HG03175 (cell line): ENCODE measurements at regions not wholly inside any gene's neighbourhood (a gene's known extent, or its start where the extent isn't known, plus 50 kb on each side); places are given as distances from the start of the nearest gene placed in this dataset.

Source experiments
- ATAC-seq: cut with Tn5 transposase; IDR thresholded peaks from one replicate; pipeline ENCODE4 v1.9.1; 2021; ENCODE audit warnings: mild to moderate bottlenecking, moderate library complexity; ENCODE audit not compliant: unreplicated experiment

DNA sequence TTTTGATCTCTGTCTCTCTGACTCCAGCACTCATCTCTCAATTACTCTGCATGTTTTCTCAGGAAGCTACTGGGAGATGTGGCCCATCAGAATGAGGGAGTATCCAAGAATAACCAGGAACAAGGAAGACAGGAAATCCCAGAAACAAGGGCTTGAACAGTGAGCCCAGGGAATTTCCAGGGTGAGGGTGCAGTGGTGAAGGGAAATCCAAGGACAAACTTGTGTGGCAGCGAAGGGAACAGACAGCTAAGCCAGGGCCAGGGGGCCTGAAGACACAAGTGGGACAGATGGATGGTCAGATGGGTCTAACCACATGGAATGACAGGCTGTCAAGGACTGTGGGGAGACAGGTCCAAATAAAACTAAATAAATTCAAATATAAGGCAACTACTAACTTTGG, 121.8 kb upstream of the ERRFI1 start:
- ATAC-seq = no peak

DNA sequence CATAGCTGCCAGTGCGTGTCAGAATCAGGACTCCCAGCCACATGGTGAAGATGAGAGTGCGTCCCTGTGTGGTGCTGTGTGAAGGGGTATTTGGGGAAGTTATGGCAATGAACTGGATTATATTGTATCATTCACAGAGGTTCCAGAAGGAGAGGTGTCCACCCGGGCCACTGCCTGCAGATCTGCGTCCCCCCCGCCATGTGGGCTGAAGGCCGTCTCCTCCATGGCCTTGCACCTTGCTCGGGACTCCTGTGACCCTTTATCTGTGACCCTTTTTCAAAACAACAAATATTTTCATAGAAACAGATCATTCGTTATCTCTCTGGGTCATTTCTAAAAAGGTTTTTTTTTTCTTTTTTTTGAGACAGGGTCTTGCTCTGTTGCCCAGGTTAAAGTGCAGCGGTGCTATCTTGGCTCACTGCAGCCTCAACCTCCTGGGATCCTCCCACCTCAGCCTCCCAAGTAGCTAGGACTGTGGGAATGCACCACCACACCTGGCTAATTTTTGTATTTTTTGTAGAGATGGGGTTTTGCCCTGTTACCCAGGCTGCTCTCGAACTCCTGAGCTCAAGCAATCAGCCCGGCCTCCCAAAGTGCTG, 120.2 kb upstream of the ERRFI1 start:
- ATAC-seq = no peak

DNA sequence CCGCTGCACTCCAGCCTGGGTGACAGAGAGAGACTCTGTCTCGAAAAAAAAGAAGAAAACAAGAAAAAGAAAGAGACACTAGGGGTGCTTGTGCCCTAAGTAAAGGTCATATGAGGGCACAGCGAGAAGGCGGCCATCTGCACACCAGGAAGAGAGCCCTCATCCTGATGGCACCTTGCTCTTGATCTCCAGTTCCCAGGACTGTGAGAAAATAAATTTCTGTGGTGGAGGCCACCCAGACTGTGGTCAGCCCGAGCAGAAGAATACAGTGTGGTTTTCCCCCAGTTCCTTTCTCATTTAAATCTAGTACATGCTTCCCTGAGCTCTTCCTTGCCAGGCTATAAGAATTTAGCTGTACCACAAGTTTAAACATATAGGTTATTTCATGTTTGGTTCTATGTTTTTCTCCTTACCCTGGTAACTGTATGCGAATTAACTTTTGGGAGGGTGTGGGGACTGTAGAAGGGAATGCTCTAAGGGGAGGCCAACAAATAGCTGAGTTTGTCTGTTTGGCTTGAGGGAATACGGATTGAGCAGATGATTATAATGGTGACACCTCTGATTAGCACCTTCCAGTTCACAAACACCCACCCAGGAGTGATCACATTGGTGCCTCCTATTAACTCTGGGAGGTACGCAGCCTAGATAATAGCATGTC, 119.6 kb upstream of the ERRFI1 start:
- no peak for ATAC-seq

DNA sequence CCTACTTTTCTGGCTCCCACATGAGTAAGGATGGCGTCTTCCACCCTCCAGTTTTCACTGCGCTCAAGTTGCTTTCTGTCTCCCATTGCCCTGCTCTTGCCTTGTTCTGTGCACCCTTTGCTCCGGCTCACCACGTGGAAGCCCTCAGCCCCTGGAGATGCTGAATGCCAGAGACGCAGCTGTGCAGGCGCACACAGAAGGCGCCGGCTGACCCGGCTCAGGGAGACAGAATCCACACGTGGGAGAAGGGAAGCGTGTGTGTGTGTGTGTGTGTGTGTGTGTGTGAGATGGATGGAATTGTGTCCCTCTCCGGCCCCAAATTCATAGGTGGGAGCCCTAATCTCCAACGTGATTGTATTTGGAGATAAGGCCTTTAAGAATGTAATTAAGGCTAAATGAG, 118.2 kb upstream of the ERRFI1 start:
- no peak for ATAC-seq

DNA sequence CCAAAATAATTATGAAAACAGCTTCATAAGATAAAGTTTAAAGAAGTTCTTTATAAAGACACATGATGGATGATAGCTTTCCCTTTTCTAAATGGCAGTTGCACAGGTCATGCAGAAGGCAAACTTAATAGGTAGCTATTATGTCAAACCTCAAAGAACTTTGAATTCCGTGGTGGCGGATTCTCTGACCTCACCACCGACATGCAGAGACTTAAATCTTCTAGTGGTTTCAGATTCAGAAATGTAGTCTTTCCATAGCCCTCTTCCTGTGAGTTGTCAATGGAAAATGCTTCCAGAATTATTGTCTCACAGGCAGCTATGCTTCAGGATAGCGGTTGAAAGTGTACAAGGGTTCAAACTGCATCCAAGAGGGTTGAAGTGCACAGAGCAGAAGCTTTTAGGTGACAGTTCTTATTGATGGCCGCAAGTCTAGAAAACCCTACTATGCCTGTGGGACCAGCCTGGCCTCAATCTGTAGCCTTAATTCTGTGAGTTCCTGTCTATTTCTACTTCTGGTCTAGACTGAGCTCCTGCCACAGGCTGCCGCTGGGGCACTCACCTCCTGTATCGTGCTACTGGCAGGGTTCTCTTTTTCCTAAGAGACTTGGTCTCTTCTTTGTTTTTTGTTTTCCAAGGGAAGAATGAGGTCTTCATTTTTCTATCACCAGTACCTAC, 117.0 kb upstream of the ERRFI1 start:
- no peak for ATAC-seq

DNA sequence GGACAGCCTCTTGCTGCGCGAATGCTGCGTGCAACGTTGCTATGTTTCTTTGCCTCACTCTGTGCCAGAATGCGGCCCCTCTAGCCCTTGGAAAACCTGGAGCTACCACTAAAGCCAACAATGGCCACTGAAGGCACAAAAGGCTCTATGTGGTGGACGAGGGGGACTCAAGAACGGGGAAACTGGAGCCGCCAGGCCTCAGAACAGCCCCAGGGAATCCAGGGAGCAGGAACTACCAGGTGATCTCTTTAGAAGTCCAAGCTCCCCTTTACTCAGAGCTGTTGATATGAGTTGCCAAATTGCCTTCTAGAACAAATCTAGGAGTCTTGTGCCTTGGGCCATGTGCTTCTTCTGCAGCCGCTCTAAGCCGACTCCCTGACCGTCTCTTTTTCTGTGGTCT, 113.8 kb upstream of the ERRFI1 start:
- ATAC-seq = no peak

DNA sequence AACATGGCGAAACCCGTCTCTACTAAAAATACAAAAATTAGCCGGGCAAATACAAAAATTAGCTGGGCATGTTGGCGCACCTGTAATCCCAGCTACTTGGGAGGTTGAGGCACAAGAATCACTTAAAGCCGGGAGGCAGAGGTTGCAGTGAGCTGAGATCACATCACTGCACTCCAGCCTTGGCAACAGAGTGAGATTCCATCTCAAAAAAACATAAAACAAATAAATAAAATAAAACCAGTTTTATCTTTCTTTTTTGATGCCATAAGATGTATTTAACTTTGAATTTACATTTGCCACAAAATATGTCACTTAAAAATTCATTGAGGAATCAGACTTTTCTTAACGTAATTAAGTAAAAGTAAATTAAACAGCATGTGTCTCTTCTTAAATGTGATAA, 113.3 kb upstream of the ERRFI1 start:
- no peak for ATAC-seq

DNA sequence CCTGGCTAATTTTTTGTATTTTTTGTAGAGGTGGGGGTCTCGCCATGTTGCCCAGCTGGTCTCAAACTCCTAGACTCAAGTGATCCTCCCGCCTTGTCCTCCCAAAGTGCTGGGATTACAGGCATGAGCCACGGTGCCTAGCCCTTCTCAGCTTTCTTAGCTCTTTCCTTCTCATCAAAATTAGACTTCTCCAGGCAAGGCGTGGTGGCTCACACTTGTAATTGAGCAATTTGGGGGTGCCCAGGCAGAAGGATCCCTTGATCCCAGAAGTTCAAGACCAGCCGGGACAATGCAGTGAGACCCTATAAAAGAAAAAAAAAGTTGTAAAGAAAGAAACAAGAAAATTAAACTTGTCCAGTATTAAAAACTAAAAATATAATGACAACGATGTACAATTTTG, 112.6 kb upstream of the ERRFI1 start:
- no peak for ATAC-seq

DNA sequence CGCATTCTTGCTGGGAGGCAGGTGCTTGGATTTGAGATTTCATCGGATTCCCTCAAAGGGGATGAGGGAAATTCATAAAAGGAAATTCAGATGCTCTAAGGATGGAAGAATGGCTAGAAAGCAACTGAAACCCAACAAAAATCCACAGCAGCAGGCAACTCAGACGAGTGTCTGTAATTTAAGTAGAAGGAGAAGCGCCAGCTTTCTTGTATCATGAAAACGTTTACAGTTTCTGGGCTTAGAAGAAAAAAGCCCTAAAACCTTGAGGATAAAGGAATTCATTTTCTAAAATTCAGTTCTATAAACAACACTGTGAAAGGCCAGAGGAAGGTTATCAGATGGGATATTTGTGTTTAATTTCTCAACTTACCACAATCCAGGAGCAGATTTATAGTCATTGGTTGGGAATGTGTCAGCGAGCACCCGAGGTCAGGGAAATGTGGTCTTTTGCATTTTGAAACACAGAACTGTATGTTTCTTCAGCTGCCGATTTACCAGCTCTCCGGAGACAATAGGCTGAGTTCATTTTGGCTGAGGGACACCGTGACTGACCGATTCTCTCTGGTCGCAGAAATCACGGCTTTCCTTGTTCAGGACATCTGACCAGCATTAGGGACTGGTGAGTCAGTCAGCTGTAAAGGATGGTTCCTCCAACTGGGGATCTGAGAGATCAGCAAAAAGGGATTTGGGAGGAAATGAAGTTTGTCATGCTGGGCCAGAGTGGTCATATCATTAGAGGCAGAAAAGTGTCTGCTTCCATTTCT, 111.6 kb upstream of the ERRFI1 start:
- no peak for ATAC-seq

DNA sequence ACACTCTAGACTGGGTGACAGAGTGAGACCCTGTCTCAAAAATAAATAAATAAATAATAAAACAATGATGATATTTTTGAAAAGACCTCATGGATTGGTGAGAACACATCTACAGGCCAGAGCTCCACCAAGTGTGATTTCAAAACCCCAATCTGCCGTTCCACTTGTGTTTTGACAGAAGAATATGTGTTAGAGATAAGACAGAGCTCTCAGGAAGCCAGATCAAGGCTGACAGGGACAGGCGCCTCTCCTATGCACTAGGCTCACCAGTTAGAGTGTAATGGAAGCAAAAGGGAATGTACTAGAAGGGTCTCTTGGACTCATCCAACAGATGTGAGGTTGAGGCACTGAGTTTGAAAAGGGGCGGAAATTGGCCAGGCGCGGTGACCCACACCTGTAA, 110.7 kb upstream of the ERRFI1 start:
- ATAC-seq = no peak

DNA sequence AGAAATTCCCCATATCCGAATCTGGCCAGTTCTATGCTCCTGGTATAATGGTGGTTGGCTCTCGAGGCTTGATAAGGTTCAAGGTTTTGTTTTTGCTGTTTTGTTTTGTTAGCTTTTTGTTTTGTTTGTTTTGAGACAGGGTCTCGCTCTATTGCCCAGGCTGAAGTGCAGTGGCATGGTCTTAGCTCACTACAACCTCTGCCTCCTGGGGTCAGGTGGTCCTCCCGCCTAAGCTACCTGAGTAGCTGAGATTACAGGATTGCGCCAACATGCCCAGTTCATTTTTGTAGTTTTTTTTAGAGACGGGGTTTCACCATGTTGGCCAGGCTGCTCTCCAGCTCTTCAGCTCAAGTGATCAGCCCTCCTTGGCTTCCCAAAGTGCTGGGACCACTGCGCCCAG, 109.1 kb upstream of the ERRFI1 start:
- no peak for ATAC-seq

DNA sequence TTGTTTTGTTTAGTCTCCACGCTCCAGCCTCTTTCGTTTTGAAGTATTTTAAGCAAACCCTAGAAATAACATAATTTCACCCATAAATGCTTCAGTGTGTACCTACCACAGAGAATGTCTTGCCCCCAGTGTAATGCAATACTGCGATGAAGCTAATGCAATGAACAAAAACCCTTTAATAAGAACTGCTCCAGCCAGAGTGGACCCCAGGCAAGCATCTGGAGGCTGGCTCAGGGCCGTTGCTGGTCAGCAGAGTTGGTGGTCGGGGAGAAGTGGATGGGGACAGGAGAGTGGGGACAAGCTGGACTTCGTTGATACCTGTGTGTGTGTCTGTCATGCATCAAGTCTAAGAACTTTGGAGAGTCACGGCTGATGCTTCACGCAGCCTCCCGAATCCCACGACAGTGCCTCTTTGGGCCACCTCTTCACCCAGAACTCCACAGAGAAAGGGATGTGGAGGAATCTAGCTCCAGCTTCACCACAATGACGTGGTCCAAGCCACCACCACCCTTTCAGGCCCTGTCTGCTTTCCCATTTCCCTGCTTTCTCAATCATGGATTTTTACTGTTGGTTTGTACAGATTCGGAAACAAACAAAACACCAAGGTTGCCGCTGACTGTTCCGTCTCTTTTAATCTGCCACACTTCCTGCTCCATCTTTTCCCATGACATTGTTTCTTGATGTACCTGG, 108.6 kb upstream of the ERRFI1 start:
- no peak for ATAC-seq

DNA sequence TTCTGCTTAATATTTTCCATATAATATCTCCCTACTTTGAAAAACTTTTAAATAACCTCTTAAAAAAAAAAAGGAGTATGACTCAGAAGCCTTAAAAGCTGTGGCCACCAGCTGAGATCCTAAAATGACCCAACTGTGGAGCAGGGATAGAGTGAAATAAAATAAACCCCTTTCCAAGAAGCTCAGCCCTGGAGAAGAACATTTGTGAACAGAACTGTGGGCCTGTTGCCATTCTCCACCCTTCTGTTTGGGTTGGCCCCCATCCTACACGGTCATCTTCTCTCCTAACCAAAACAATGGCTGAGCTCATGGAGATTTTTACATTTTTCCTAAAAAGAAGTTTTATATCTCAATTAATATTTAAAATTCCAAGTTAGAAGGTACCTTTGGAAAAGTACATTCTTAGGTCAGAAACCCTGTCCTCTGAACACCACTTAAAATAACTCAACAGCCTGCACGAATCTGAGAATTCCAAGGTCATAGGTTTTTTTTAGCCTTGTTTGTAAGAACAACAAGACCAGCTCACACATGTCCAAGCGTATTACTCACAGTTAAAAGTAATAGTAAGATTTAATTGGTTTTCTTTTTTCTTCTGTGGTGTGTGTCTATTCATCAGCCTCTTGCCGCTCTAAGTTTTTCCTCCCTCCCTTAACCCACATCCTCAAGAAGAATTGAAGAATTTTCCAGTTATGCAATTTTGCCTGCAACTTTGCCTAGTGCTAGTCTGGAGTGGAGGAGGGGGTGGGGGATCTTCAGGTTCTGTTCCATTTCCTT, 107.7 kb upstream of the ERRFI1 start:
- ATAC-seq = no peak

DNA sequence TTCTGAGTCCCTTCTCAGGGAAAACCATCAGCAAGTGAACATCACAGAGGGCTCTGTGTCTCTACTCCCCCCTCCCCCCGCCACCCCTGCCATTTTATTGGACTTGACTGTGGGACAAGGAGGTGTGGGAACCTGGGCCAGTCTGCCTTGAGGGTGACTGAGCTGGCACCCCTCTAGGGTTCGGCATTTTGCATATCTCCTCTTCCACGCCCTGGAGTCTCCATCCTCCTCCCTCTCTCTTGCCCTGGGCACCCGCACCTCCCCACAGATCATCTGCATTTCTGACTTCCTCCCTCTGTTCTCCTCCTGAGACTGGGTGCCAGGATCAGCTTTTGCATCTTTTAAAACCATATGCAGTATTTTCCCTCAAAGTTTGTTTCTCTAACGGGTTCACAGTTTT, 107.1 kb upstream of the ERRFI1 start:
- no peak for ATAC-seq

DNA sequence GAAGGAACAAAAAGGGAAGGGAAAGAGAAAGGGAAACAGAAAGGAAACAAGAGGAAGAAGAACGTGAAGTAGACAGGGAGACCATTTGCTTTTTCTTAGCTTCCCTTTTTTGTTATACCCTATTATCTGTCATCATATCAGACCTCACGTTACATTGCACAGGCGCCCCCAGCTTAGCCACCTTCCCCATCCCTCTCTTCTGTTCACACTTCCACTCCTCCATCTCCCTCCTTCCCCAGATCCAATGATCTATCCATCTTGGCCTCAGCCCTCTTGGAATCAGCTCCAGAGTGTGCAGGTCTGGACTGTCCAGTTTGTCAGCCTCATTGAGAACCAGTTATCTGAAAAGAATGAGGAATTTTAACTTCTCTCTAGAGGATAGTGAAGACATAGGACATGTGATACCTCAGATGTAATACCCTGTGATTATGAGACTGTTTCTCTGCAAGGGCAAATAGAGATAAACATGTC, 101.1 kb upstream of the ERRFI1 start:
- ATAC-seq = no peak

DNA sequence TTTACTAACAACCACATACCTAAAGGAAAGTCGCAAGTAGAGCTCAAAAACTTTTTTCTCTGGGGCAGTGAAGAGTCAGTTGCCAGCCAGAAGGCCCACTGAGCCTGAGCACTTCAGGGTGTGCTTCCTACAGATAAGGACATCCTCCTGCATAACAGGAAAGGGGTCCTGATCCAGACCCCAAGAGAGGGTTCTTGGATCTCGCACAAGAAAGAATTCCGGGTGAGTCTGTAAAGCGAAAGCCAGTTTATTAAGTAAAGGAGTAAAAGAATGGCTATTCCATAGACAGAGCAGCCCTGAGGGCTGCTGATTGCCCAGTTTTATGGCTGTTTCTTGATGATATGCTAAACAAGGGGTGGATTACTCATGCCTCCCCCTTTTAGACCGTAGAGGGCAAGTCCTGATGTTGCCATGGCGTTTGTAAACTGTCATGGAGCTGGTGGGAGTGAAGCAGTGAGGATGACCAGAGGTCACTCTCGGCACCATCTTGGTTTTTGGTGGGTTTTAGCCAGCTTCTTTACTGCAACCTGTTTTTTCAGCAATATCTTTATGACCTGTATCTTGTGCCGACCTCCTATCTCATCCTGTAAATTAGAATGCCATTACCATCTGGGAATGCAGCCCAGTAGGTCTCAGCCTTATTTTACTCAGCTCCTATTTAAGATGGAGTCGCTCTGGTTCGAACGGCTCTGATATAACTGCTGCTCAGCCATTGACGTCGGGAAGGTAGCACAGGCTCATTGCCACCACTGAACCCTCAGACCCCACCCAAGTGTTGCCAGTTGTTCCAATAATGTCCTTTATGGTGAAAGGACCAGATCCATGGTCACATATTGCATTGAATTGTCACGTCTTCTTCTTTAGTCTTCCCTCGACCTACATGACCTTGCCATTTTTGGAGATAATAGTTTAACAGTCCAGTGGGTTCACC, 96.6 kb upstream of the ERRFI1 start:
- ATAC-seq = no peak

DNA sequence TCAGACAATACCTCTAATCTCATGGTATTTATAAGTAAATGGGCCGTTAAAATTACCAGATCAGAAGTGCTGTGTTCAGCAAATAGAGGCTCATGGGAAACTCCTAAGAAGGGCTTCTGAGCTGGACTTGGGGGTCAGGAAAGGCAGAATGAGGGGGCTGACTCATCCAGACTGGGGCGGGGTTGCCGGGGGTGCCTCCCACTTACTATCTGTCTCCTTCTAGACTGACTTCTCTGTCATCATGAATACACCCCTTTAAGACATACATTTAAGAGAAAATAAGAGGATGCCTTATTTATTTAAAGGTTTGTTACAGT, 96.0 kb upstream of the ERRFI1 start:
- ATAC-seq = no peak

DNA sequence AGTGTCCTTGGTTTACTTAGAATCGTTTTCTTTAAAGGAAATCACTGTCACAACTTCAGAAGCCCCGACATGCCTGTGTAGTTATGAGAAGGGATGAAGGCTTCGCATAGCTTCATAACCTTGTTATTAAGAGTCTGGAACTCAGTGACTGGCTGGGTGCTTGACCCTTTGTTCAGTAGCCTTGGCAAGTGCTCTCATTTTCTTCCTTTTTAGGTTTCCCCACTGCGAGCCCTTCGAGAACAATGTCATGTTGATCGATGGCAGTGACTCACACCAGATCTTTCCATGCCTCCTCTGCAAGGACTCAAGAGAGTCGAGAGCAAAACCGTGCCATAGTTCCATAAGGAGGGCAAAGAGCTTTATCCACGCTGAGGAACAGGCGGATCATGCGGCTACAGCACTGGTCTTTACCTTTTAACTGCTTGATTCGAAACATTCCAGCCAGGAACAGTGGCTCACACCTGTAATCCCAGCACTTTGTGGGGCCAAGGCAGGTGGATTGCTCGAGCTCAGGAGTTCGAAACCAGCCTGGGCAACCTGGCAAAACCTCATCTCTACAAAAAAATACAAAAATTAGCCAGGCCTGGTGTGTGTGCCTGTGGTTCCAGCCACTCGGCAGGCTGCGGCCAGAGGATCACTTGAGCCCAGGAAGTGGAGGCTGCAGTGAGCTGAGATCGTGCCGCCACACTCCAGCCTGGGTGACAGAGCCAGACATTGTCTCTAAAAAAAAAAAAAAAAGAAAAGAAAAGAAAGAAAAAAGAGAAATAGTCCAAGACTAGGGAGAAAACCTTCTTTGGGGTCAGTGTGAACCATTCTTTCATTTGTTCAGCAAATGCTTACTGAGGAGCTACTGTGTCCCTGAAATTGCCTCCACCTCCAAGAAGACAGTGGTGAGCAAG, 95.4 kb upstream of the ERRFI1 start:
- ATAC-seq = no peak
